HG02763 (cell line): ENCODE measurements at regions not wholly inside any gene's neighbourhood (a gene's known extent, or its start where the extent isn't known, plus 50 kb on each side); places are given as distances from the start of the nearest gene placed in this dataset.

Source experiments
- ATAC-seq: cut with Tn5 transposase; IDR thresholded peaks from one replicate; pipeline ENCODE4 v1.9.1; 2021; ENCODE audit warnings: mild to moderate bottlenecking, moderate library complexity; ENCODE audit not compliant: unreplicated experiment

- ATAC-seq = no peak
Measured at GRCh38 chr10:63735305-63735704, 214.1 kb downstream of the REEP3 start.

GRCh38 chr10:63738410-63738809 lies 217.2 kb downstream of the REEP3 start:
- ATAC-seq = no peak

GRCh38 chr10:63744060-63744941 lies 223.1 kb downstream of the REEP3 start:
- no peak for ATAC-seq

GRCh38 chr10:63749915-63750314 lies 228.7 kb downstream of the REEP3 start:
- no peak for ATAC-seq

- no peak for ATAC-seq
Measured at GRCh38 chr10:63751836-63752235, 230.6 kb downstream of the REEP3 start.

GRCh38 chr10:63752318-63752717 lies 231.1 kb downstream of the REEP3 start:
- no peak for ATAC-seq

- ATAC-seq = no peak
Measured at GRCh38 chr10:63753808-63754207, 232.6 kb downstream of the REEP3 start.

- ATAC-seq = no peak
Measured at GRCh38 chr10:63755441-63755840, 234.2 kb downstream of the REEP3 start.

DNA sequence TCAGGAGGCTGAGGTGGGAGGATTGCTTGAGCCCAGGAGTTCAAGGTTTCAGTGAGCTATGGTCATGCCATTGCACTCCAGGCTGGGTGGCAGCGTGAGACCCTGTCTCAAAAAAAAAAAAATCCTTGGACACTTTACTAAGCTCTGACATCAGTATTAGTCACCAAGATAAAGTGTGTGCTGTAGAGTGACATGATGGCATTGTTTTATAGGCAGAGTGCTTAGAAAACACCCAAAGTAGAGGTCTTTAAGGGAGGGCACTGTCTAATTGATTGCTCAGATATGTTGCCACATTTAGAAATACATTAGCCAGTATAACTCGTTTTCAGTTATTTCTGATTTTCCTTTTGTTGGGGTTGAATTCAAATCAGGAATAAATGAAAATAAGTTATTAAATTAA lies 235.9 kb downstream of the REEP3 start:
- no peak for ATAC-seq

DNA sequence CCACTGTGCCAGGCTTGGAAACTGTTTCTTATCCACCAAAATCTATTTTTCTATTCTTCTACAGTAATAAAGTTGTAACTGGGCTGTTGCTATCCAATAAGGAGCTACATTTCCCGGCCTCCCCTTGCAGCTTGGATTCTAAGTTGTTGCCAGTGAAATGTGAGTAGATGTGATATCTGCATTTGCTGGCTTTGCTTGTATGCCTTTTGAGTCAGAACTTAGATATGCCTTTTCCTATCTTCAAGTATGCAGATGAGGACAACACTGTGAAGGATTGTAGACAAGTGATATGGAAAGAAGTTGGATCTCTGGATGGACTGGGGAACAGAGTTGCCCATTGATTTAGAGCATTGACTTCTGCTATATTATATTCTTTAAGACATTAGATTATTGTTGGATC lies 236.9 kb downstream of the REEP3 start:
- ATAC-seq = no peak

- ATAC-seq = no peak
Measured at GRCh38 chr10:63759335-63759734, 238.1 kb downstream of the REEP3 start.

- no peak for ATAC-seq
Measured at GRCh38 chr10:63760034-63760707, 239.0 kb downstream of the REEP3 start.

GRCh38 chr10:63760708-63761047 lies 239.5 kb downstream of the REEP3 start:
- ATAC-seq = no peak

DNA sequence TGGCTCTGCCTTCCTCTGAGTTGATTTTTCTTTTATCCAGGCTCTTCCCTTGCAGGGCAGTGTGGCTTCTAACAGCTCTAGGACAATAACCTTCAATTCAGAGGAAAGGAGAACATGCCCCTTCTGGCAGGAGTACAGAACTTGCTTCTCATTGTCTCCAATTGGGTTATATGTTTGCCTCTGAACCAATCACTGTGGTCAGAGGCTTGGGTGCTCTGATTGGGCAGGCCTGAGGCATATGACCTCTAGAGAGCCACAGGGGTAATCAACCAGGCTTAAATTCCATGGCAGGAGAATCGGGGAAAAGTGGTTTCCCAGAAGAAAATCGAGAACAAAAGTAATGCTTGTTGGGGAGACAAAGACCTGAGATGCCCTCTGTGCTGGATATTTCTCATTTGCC lies 240.0 kb downstream of the REEP3 start:
- no peak for ATAC-seq

DNA sequence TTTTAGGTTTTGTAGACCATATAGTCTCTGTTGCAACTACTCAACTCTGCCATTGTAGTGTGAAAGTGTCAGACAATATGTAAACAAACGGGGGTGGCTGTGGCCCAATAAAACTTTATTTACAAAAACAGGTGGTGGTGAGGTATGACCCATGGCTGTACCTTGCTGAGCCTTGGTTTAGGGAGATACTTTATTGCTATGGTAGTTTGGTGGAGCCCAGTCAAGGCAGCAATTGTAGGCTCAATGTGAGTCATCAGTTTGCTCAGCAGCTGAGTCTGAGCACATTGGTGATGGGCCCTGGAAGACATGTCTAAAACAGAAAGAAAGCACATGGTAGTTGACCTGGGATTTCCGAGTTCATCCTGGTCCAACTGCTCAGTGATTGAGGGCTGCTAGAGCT lies 242.5 kb downstream of the REEP3 start:
- ATAC-seq = no peak

DNA sequence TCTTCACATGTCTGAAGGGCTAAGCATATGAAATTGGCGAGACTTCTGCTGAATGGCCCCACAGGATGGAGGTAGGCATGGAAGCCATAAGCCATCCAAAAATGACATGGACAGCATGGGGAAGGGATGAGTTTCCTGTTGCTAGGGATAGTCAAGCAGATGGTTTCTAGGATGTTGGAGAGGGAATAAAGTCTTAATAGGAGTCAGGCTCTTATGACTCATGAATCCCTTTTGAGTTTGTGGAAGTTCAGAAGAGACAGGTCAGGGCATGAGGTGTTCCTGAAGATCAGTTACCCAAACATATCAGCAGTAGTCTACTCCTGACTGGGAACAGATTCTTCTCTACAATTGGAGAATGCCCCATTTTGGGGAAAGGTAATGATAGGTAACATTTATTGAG lies 243.9 kb downstream of the REEP3 start:
- ATAC-seq = no peak

- no peak for ATAC-seq
Measured at GRCh38 chr10:63766745-63767137, 245.5 kb downstream of the REEP3 start.

GRCh38 chr10:63767138-63767801 lies 246.1 kb downstream of the REEP3 start:
- no peak for ATAC-seq

- no peak for ATAC-seq
Measured at GRCh38 chr10:63769367-63769766, 248.2 kb downstream of the REEP3 start.

DNA sequence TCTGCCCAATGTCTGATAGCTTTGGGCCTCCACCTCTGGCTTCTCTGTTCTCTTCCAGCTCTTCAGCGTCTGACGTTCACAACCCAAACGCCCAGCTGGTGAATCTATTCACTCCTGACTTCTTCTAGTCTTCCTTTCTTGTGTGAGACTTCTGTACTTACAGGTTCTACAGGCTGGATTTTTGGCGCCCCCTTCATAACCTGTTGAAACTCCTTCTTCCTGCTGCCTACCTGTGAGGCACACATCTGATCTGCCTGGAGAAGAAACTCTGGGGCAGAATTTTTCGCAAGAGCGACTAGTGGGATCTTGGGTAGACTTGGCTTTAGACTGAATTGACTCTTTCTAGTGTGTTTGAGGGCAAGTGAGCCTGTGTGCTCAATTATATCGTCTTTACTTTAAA lies 249.3 kb downstream of the REEP3 start:
- no peak for ATAC-seq

- ATAC-seq = no peak
Measured at GRCh38 chr10:63772491-63772890, 251.3 kb downstream of the REEP3 start.

DNA sequence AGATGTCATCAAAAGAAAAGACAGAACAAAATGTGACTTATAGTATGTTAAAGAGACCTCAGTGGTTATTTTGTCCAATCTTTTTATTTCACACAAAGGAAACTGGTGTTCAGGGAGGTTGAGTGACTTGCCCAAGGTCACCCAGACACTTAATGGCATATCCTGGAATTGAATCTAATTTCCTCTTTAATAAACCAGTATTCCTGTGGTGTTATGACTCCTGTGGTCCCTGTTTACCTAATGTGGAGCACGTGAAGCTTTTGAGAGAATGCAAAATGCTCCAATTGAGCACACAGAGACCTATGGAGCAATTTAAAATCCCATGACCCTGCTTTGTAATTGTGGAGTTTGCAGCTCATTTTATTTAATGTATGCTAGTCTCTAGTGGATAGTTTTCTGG lies 251.9 kb downstream of the REEP3 start:
- no peak for ATAC-seq
